ENCODE measurements at regions not wholly inside any gene's neighbourhood (a gene's known extent, or its start where the extent isn't known, plus 50 kb on each side); places are given as distances from the start of the nearest gene placed in this dataset.

GRCh38 chr4:54567327-54567726 lies 90.4 kb upstream of the KIT start:
- TF ChIP-seq CTCF (IDR thresholded peaks at IDR 0.05; ENCODE audit: partially characterized antibody, unreplicated experiment) = no peak
- Mint-ChIP-seq H3K4me3 (ENCODE audit: unreplicated experiment) (no peak overlapping the region), H3K9me3 (ENCODE audit: unreplicated experiment) (peaks cover 2% of the 10 kb centered on the region), H3K36me3 (ENCODE audit: unreplicated experiment) (no peaks in the 10 kb centered on the region), H3K27me3 (ENCODE audit: unreplicated experiment) (no peaks in the 10 kb centered on the region), H3K27ac (ENCODE audit: unreplicated experiment) (no peak overlapping the region), H3K4me1 (ENCODE audit: low read depth, unreplicated experiment) (peaks cover 2% of the 10 kb centered on the region)
- DNase-seq = no peak

GRCh38 chr4:54568184-54568583 lies 89.6 kb upstream of the KIT start:
- H3K9me3 Mint-ChIP-seq (ENCODE audit: unreplicated experiment) = peaks cover 2% of the 10 kb centered on the region
- TF ChIP-seq CTCF (IDR thresholded peaks at IDR 0.05; ENCODE audit: partially characterized antibody, unreplicated experiment) = no peak
- H3K27me3 Mint-ChIP-seq (ENCODE audit: unreplicated experiment) = peaks cover 1% of the 10 kb centered on the region
- no peaks in the 10 kb centered on the region for H3K36me3 Mint-ChIP-seq (ENCODE audit: unreplicated experiment)
- H3K4me3 Mint-ChIP-seq (ENCODE audit: unreplicated experiment) = no peak overlapping the region
- H3K27ac Mint-ChIP-seq (ENCODE audit: unreplicated experiment) = no peak overlapping the region
- no peak for DNase-seq
- peaks cover 2% of the 10 kb centered on the region for H3K4me1 Mint-ChIP-seq (ENCODE audit: low read depth, unreplicated experiment)

- Mint-ChIP-seq H3K9me3 (ENCODE audit: unreplicated experiment) (peaks cover 2% of the 10 kb centered on the region), H3K4me1 (ENCODE audit: low read depth, unreplicated experiment) (peaks cover 2% of the 10 kb centered on the region), H3K4me3 (ENCODE audit: unreplicated experiment) (no peak overlapping the region), H3K27me3 (ENCODE audit: unreplicated experiment) (peaks cover 3% of the 10 kb centered on the region), H3K36me3 (ENCODE audit: unreplicated experiment) (no peaks in the 10 kb centered on the region), H3K27ac (ENCODE audit: unreplicated experiment) (no peak overlapping the region)
- DNase-seq = no peak
- no peak for TF ChIP-seq CTCF (IDR thresholded peaks at IDR 0.05; ENCODE audit: partially characterized antibody, unreplicated experiment)
These were observed 86.9 kb upstream of the KIT start for GRCh38 chr4:54570822-54571221.

GRCh38 chr4:54571293-54572151 lies 86.2 kb upstream of the KIT start:
- Mint-ChIP-seq H3K9me3 (ENCODE audit: unreplicated experiment) (peaks cover 2% of the 10 kb centered on the region), H3K4me1 (ENCODE audit: low read depth, unreplicated experiment) (peaks cover 2% of the 10 kb centered on the region), H3K36me3 (ENCODE audit: unreplicated experiment) (no peaks in the 10 kb centered on the region), H3K4me3 (ENCODE audit: unreplicated experiment) (no peak overlapping the region), H3K27me3 (ENCODE audit: unreplicated experiment) (peaks cover 3% of the 10 kb centered on the region), H3K27ac (ENCODE audit: unreplicated experiment) (no peak overlapping the region)
- no peak for DNase-seq
- no peak for TF ChIP-seq CTCF (IDR thresholded peaks at IDR 0.05; ENCODE audit: partially characterized antibody, unreplicated experiment)

- Mint-ChIP-seq H3K27me3 (ENCODE audit: unreplicated experiment) (peaks cover 3% of the 10 kb centered on the region), H3K36me3 (ENCODE audit: unreplicated experiment) (no peaks in the 10 kb centered on the region), H3K4me3 (ENCODE audit: unreplicated experiment) (no peak overlapping the region), H3K9me3 (ENCODE audit: unreplicated experiment) (peaks cover 2% of the 10 kb centered on the region), H3K4me1 (ENCODE audit: low read depth, unreplicated experiment) (peaks cover 2% of the 10 kb centered on the region), H3K27ac (ENCODE audit: unreplicated experiment) (no peak overlapping the region)
- no peak for DNase-seq
- no peak for TF ChIP-seq CTCF (IDR thresholded peaks at IDR 0.05; ENCODE audit: partially characterized antibody, unreplicated experiment)
These were observed 85.6 kb upstream of the KIT start for GRCh38 chr4:54572152-54572542.
